HG03066 (cell line): ENCODE measurements at regions not wholly inside any gene's neighbourhood (a gene's known extent, or its start where the extent isn't known, plus 50 kb on each side); places are given as distances from the start of the nearest gene placed in this dataset.
"Not testable (repeated sequence)": the region's sequence is repeated elsewhere in the genome, so short reads cannot be mapped to it uniquely, and the experiment has no call there.

ENCODE experiments used
- ATAC-seq: cut with Tn5 transposase; IDR thresholded peaks from one replicate; pipeline ENCODE4 v1.9.1; 2021; ENCODE audit warnings: low read depth; ENCODE audit not compliant: unreplicated experiment

GRCh38 chr15:62857411-62857853, 185.1 kb upstream of the TPM1 start:
- ATAC-seq, result no peak

GRCh38 chr15:62858343-62858742, 184.2 kb upstream of the TPM1 start:
- ATAC-seq, result no peak

- ATAC-seq, result no peak
Observed at GRCh38 chr15:62862717-62863116, 179.8 kb upstream of the TPM1 start.

GRCh38 chr15:62866366-62866765, 176.2 kb upstream of the TPM1 start:
- no peak for ATAC-seq

GRCh38 chr15:62867844-62868243, 174.7 kb upstream of the TPM1 start:
- ATAC-seq, result no peak

GRCh38 chr15:62868507-62868906, 174.0 kb upstream of the TPM1 start:
- no peak for ATAC-seq

- no peak for ATAC-seq
Observed at GRCh38 chr15:62869116-62869515, 173.4 kb upstream of the TPM1 start.

- no peak for ATAC-seq
Observed at GRCh38 chr15:62870216-62870615, 172.3 kb upstream of the TPM1 start.

- not testable (repeated sequence) for ATAC-seq
Observed at GRCh38 chr15:62870701-62871100, 171.8 kb upstream of the TPM1 start.

GRCh38 chr15:62873203-62873602, 169.3 kb upstream of the TPM1 start:
- ATAC-seq, result no peak

GRCh38 chr15:62874064-62874463, 168.5 kb upstream of the TPM1 start:
- ATAC-seq, result no peak

GRCh38 chr15:62874959-62875625, 167.5 kb upstream of the TPM1 start:
- no peak for ATAC-seq

GRCh38 chr15:62875626-62876021, 166.9 kb upstream of the TPM1 start:
- ATAC-seq, result no peak

- ATAC-seq, result no peak
Observed at GRCh38 chr15:62877276-62877857, 165.2 kb upstream of the TPM1 start.

GRCh38 chr15:62878070-62878469, 164.5 kb upstream of the TPM1 start:
- ATAC-seq, result no peak

- no peak for ATAC-seq
Observed at GRCh38 chr15:62879770-62880169, 162.8 kb upstream of the TPM1 start.

GRCh38 chr15:62880278-62880677, 162.3 kb upstream of the TPM1 start:
- ATAC-seq, result no peak

GRCh38 chr15:62881056-62881455, 161.5 kb upstream of the TPM1 start:
- ATAC-seq, result no peak

- no peak for ATAC-seq
Observed at GRCh38 chr15:62883938-62884479, 158.5 kb upstream of the TPM1 start.

- ATAC-seq, result no peak
Observed at GRCh38 chr15:62886431-62887071, 156.0 kb upstream of the TPM1 start.

GRCh38 chr15:62887113-62887570, 155.4 kb upstream of the TPM1 start:
- no peak for ATAC-seq

GRCh38 chr15:62888623-62889022, 153.9 kb upstream of the TPM1 start:
- ATAC-seq, result no peak
